Sigmoid colon (tissue), 4 donors: ENCODE measurements at regions not wholly inside any gene's neighbourhood (a gene's known extent, or its start where the extent isn't known, plus 50 kb on each side); places are given as distances from the start of the nearest gene placed in this dataset.

ENCODE experiments used
- CTCF ChIP-seq, 4 experiments: fragments of 450-650 bp in 3 of 4; fragments of 200-600 bp in 1 of 4; IDR thresholded peaks; one replicate each; pipeline ENCODE4 v1.5.1; 2016 to 2019; ENCODE audit warnings: antibody characterized with exemption in 4 of 4, mild to moderate bottlenecking in 3 of 4, moderate library complexity in 2 of 4
- POLR2A ChIP-seq, 2 donors: fragments of 450-650 bp; IDR thresholded peaks; one replicate each; pipeline ENCODE4 v1.6.1; 2016; ENCODE audit warnings: antibody characterized with exemption in 2 of 2, mild to moderate bottlenecking in 2 of 2, moderate library complexity in 2 of 2
- POLR2AphosphoS5 ChIP-seq, 4 donors: sonication (generic); formaldehyde crosslinking; IDR thresholded peaks; one replicate each; pipeline ENCODE4 v1.6.1; 2017; ENCODE audit warnings: antibody characterized with exemption in 4 of 4

GRCh38 chr4:24102621-24103020 is 212.8 kb upstream of the PPARGC1A start:
- TF ChIP-seq CTCF (IDR thresholded peaks at IDR 0.05) (no peak), POLR2A (IDR thresholded peaks at IDR 0.05) (no peak), POLR2AphosphoS5 (IDR thresholded peaks at IDR 0.05) (no peak)
